NCI-H2171 (cell line): ENCODE measurements at regions not wholly inside any gene's neighbourhood (a gene's known extent, or its start where the extent isn't known, plus 50 kb on each side); places are given as distances from the start of the nearest gene placed in this dataset.
"Not testable (repeated sequence)": the region's sequence is repeated elsewhere in the genome, so short reads cannot be mapped to it uniquely, and the experiment has no call there.

Experiments used
- DNase-seq: peaks from one replicate; lab custom pipeline; 2025; lab: John Stamatoyannopoulos, UW

- DNase-seq = no peak
Measured at GRCh38 chr12:127957001-127957660, 309.8 kb upstream of the TMEM132C start.

GRCh38 chr12:127962303-127962702, 304.7 kb upstream of the TMEM132C start:
- no peak for DNase-seq

GRCh38 chr12:127963933-127964332, 303.0 kb upstream of the TMEM132C start:
- DNase-seq = no peak

- DNase-seq = no peak
Measured at GRCh38 chr12:127964717-127965116, 302.3 kb upstream of the TMEM132C start.

GRCh38 chr12:127966331-127966730, 300.6 kb upstream of the TMEM132C start:
- no peak for DNase-seq

- no peak for DNase-seq
Measured at GRCh38 chr12:127970491-127970890, 296.5 kb upstream of the TMEM132C start.

GRCh38 chr12:127980585-127980984, 286.4 kb upstream of the TMEM132C start:
- DNase-seq = no peak

GRCh38 chr12:127981875-127982274, 285.1 kb upstream of the TMEM132C start:
- DNase-seq = no peak

- not testable (repeated sequence) for DNase-seq
Measured at GRCh38 chr12:127983213-127983791, 283.7 kb upstream of the TMEM132C start.

- no peak for DNase-seq
Measured at GRCh38 chr12:127984386-127985055, 282.4 kb upstream of the TMEM132C start.

- no peak for DNase-seq
Measured at GRCh38 chr12:127987199-127987901, 279.6 kb upstream of the TMEM132C start.

GRCh38 chr12:127991485-127991884, 275.5 kb upstream of the TMEM132C start:
- DNase-seq = no peak

- DNase-seq = no peak
Measured at GRCh38 chr12:127998988-127999387, 268.0 kb upstream of the TMEM132C start.

- DNase-seq = no peak
Measured at GRCh38 chr12:128004383-128004938, 262.5 kb upstream of the TMEM132C start.

- DNase-seq = no peak
Measured at GRCh38 chr12:128007250-128007649, 259.7 kb upstream of the TMEM132C start.

- DNase-seq = no peak
Measured at GRCh38 chr12:128008341-128008740, 258.6 kb upstream of the TMEM132C start.

GRCh38 chr12:128009108-128009507, 257.9 kb upstream of the TMEM132C start:
- DNase-seq = no peak

- DNase-seq = no peak
Measured at GRCh38 chr12:128012110-128012509, 254.9 kb upstream of the TMEM132C start.

- no peak for DNase-seq
Measured at GRCh38 chr12:128015276-128015675, 251.7 kb upstream of the TMEM132C start.

- DNase-seq = no peak
Measured at GRCh38 chr12:128018067-128018466, 248.9 kb upstream of the TMEM132C start.

GRCh38 chr12:128019996-128020544, 246.9 kb upstream of the TMEM132C start:
- DNase-seq = no peak

- no peak for DNase-seq
Measured at GRCh38 chr12:128021561-128021960, 245.4 kb upstream of the TMEM132C start.
